ENCODE measurements at regions not wholly inside any gene's neighbourhood (a gene's known extent, or its start where the extent isn't known, plus 50 kb on each side); places are given as distances from the start of the nearest gene placed in this dataset.

- Histone ChIP-seq H3K4me3 (ENCODE audit: low read length in 2 of 2) (no peak overlapping the region), H3K18ac (ENCODE audit: low read length) (no peak overlapping the region), H3K23ac (ENCODE audit: low read depth, low read length, poor library complexity) (no peak overlapping the region), H3K9me3 (replicated peaks in 1 of 2; ENCODE audit: control insufficient read depth in 2 of 2, insufficient read depth in 1 of 2, low read depth in 1 of 2, low read length in 2 of 2) (no peaks in the 10 kb centered on the region), H2BK12ac (ENCODE audit: low read length) (no peak overlapping the region), H2BK120ac (ENCODE audit: low read depth, low read length) (no peak overlapping the region), H2AK5ac (ENCODE audit: low read depth, low read length) (no peak overlapping the region), H3K14ac (ENCODE audit: low read length) (no peak overlapping the region), H3K27me3 (ENCODE audit: control insufficient read depth in 3 of 3, insufficient read depth in 3 of 3, low read depth in 1 of 3, low read length in 3 of 3) (no peaks in the 10 kb centered on the region), H4K91ac (ENCODE audit: low read depth, low read length, poor library complexity) (no peak overlapping the region), H2BK5ac (ENCODE audit: low read length) (no peak overlapping the region), H3K4me2 (ENCODE audit: insufficient read depth, low read length, poor library complexity, severe bottlenecking) (no peak overlapping the region), H3K36me3 (replicated peaks in 1 of 2; ENCODE audit: control insufficient read depth in 2 of 2, insufficient read depth in 2 of 2, low read length in 2 of 2) (no peaks in the 10 kb centered on the region), H2AFZ (ENCODE audit: low read length) (no peak overlapping the region), H4K8ac (ENCODE audit: low read depth, low read length) (no peak overlapping the region), H3K4me1 (ENCODE audit: control insufficient read depth in 2 of 2, insufficient read depth in 1 of 2, low read depth in 1 of 2, low read length in 2 of 2) (no peaks in the 10 kb centered on the region), H3K4ac (ENCODE audit: low read length) (no peak overlapping the region), H3K27ac (replicated peaks; ENCODE audit: low read length) (no peak overlapping the region), H3K9ac (ENCODE audit: low read depth, low read length, poor library complexity) (no peak overlapping the region), H3K79me1 (ENCODE audit: low read depth, low read length) (no peaks in the 10 kb centered on the region), H2BK15ac (ENCODE audit: low read length) (no peak overlapping the region)
- no CpG with 5 or more reads among the region's 2 CpGs for WGBS, 2 donors (ENCODE audit: extremely low coverage in 2 of 2, insufficient read length in 2 of 2, insufficient replicate concordance in 1 of 2)
- DNase-seq (ENCODE audit: low spot score) = no peak
Observed at GRCh38 chr2:180781276-180781675, 199.1 kb upstream of the UBE2E3 start.

GRCh38 chr2:180778291-180778690, 202.1 kb upstream of the UBE2E3 start:
- no peaks in the 10 kb centered on the region for H3K36me3 ChIP-seq (replicated peaks in 1 of 2; ENCODE audit: control insufficient read depth in 2 of 2, insufficient read depth in 2 of 2, low read length in 2 of 2)
- no peaks in the 10 kb centered on the region for H3K4me1 ChIP-seq (ENCODE audit: control insufficient read depth in 2 of 2, insufficient read depth in 1 of 2, low read depth in 1 of 2, low read length in 2 of 2)
- no peak overlapping the region for H4K8ac ChIP-seq (ENCODE audit: low read depth, low read length)
- no peak overlapping the region for H3K14ac ChIP-seq (ENCODE audit: low read length)
- no peak overlapping the region for H3K18ac ChIP-seq (ENCODE audit: low read length)
- H2BK12ac ChIP-seq (ENCODE audit: low read length) = no peak overlapping the region
- no peaks in the 10 kb centered on the region for H3K79me1 ChIP-seq (ENCODE audit: low read depth, low read length)
- no peak overlapping the region for H2BK15ac ChIP-seq (ENCODE audit: low read length)
- no peak overlapping the region for H3K4ac ChIP-seq (ENCODE audit: low read length)
- no peak for DNase-seq (ENCODE audit: low spot score)
- H3K27ac ChIP-seq (replicated peaks; ENCODE audit: low read length) = no peak overlapping the region
- no peak overlapping the region for H2BK5ac ChIP-seq (ENCODE audit: low read length)
- H3K27me3 ChIP-seq (ENCODE audit: control insufficient read depth in 3 of 3, insufficient read depth in 3 of 3, low read depth in 1 of 3, low read length in 3 of 3) = no peaks in the 10 kb centered on the region
- H3K23ac ChIP-seq (ENCODE audit: low read depth, low read length, poor library complexity) = no peak overlapping the region
- H2AK5ac ChIP-seq (ENCODE audit: low read depth, low read length) = no peak overlapping the region
- H3K4me3 ChIP-seq (ENCODE audit: low read length in 2 of 2) = no peak overlapping the region
- H3K9ac ChIP-seq (ENCODE audit: low read depth, low read length, poor library complexity) = no peak overlapping the region
- H4K91ac ChIP-seq (ENCODE audit: low read depth, low read length, poor library complexity) = no peak overlapping the region
- H3K4me2 ChIP-seq (ENCODE audit: insufficient read depth, low read length, poor library complexity, severe bottlenecking) = no peak overlapping the region
- no peak overlapping the region for H2BK120ac ChIP-seq (ENCODE audit: low read depth, low read length)
- no peak overlapping the region for H2AFZ ChIP-seq (ENCODE audit: low read length)
- H3K9me3 ChIP-seq (replicated peaks in 1 of 2; ENCODE audit: control insufficient read depth in 2 of 2, insufficient read depth in 1 of 2, low read depth in 1 of 2, low read length in 2 of 2) = no peaks in the 10 kb centered on the region
- WGBS, 2 donors (ENCODE audit: extremely low coverage in 2 of 2, insufficient read length in 2 of 2, insufficient replicate concordance in 1 of 2) = no CpG with 5 or more reads among the region's 5 CpGs

- H2AK5ac ChIP-seq (ENCODE audit: low read depth, low read length) = no peak overlapping the region
- no peak overlapping the region for H3K14ac ChIP-seq (ENCODE audit: low read length)
- H2BK15ac ChIP-seq (ENCODE audit: low read length) = no peak overlapping the region
- no peaks in the 10 kb centered on the region for H3K36me3 ChIP-seq (replicated peaks in 1 of 2; ENCODE audit: control insufficient read depth in 2 of 2, insufficient read depth in 2 of 2, low read length in 2 of 2)
- H3K4me3 ChIP-seq (ENCODE audit: low read length in 2 of 2) = no peak overlapping the region
- no peak overlapping the region for H3K27ac ChIP-seq (replicated peaks; ENCODE audit: low read length)
- no peaks in the 10 kb centered on the region for H3K79me1 ChIP-seq (ENCODE audit: low read depth, low read length)
- no peak overlapping the region for H4K91ac ChIP-seq (ENCODE audit: low read depth, low read length, poor library complexity)
- no peak overlapping the region for H3K9ac ChIP-seq (ENCODE audit: low read depth, low read length, poor library complexity)
- no peak overlapping the region for H2BK120ac ChIP-seq (ENCODE audit: low read depth, low read length)
- H3K18ac ChIP-seq (ENCODE audit: low read length) = no peak overlapping the region
- H3K23ac ChIP-seq (ENCODE audit: low read depth, low read length, poor library complexity) = no peak overlapping the region
- H2BK5ac ChIP-seq (ENCODE audit: low read length) = no peak overlapping the region
- H4K8ac ChIP-seq (ENCODE audit: low read depth, low read length) = no peak overlapping the region
- H3K9me3 ChIP-seq (replicated peaks in 1 of 2; ENCODE audit: control insufficient read depth in 2 of 2, insufficient read depth in 1 of 2, low read depth in 1 of 2, low read length in 2 of 2) = no peaks in the 10 kb centered on the region
- H3K27me3 ChIP-seq (ENCODE audit: control insufficient read depth in 3 of 3, insufficient read depth in 3 of 3, low read depth in 1 of 3, low read length in 3 of 3) = no peaks in the 10 kb centered on the region
- H3K4me2 ChIP-seq (ENCODE audit: insufficient read depth, low read length, poor library complexity, severe bottlenecking) = no peak overlapping the region
- no peak overlapping the region for H3K4ac ChIP-seq (ENCODE audit: low read length)
- no peaks in the 10 kb centered on the region for H3K4me1 ChIP-seq (ENCODE audit: control insufficient read depth in 2 of 2, insufficient read depth in 1 of 2, low read depth in 1 of 2, low read length in 2 of 2)
- H2AFZ ChIP-seq (ENCODE audit: low read length) = no peak overlapping the region
- DNase-seq (ENCODE audit: low spot score) = no peak
- no peak overlapping the region for H2BK12ac ChIP-seq (ENCODE audit: low read length)
Observed at GRCh38 chr2:180776921-180777320, 203.5 kb upstream of the UBE2E3 start.

GRCh38 chr2:180775711-180776110, 204.7 kb upstream of the UBE2E3 start:
- no peak overlapping the region for H3K9ac ChIP-seq (ENCODE audit: low read depth, low read length, poor library complexity)
- H3K18ac ChIP-seq (ENCODE audit: low read length) = no peak overlapping the region
- H3K4ac ChIP-seq (ENCODE audit: low read length) = no peak overlapping the region
- no CpG with 5 or more reads among the region's 3 CpGs for WGBS, 2 donors (ENCODE audit: extremely low coverage in 2 of 2, insufficient read length in 2 of 2, insufficient replicate concordance in 1 of 2)
- no peak for DNase-seq (ENCODE audit: low spot score)
- no peak overlapping the region for H3K4me2 ChIP-seq (ENCODE audit: insufficient read depth, low read length, poor library complexity, severe bottlenecking)
- H2BK15ac ChIP-seq (ENCODE audit: low read length) = no peak overlapping the region
- H3K36me3 ChIP-seq (replicated peaks in 1 of 2; ENCODE audit: control insufficient read depth in 2 of 2, insufficient read depth in 2 of 2, low read length in 2 of 2) = no peaks in the 10 kb centered on the region
- H3K4me1 ChIP-seq (ENCODE audit: control insufficient read depth in 2 of 2, insufficient read depth in 1 of 2, low read depth in 1 of 2, low read length in 2 of 2) = no peaks in the 10 kb centered on the region
- no peaks in the 10 kb centered on the region for H3K9me3 ChIP-seq (replicated peaks in 1 of 2; ENCODE audit: control insufficient read depth in 2 of 2, insufficient read depth in 1 of 2, low read depth in 1 of 2, low read length in 2 of 2)
- H3K14ac ChIP-seq (ENCODE audit: low read length) = no peak overlapping the region
- H2AFZ ChIP-seq (ENCODE audit: low read length) = no peak overlapping the region
- H3K27me3 ChIP-seq (ENCODE audit: control insufficient read depth in 3 of 3, insufficient read depth in 3 of 3, low read depth in 1 of 3, low read length in 3 of 3) = no peaks in the 10 kb centered on the region
- no peak overlapping the region for H2BK5ac ChIP-seq (ENCODE audit: low read length)
- H2BK120ac ChIP-seq (ENCODE audit: low read depth, low read length) = no peak overlapping the region
- no peak overlapping the region for H3K23ac ChIP-seq (ENCODE audit: low read depth, low read length, poor library complexity)
- no peak overlapping the region for H2BK12ac ChIP-seq (ENCODE audit: low read length)
- H2AK5ac ChIP-seq (ENCODE audit: low read depth, low read length) = no peak overlapping the region
- no peaks in the 10 kb centered on the region for H3K79me1 ChIP-seq (ENCODE audit: low read depth, low read length)
- H3K4me3 ChIP-seq (ENCODE audit: low read length in 2 of 2) = no peak overlapping the region
- no peak overlapping the region for H4K91ac ChIP-seq (ENCODE audit: low read depth, low read length, poor library complexity)
- H3K27ac ChIP-seq (replicated peaks; ENCODE audit: low read length) = no peak overlapping the region
- H4K8ac ChIP-seq (ENCODE audit: low read depth, low read length) = no peak overlapping the region

All from neuronal stem cell (in vitro differentiated cells).